A549 (cell line): ENCODE measurements at regions not wholly inside any gene's neighbourhood (a gene's known extent, or its start where the extent isn't known, plus 50 kb on each side); places are given as distances from the start of the nearest gene placed in this dataset.

Experiments used
- ATAC-seq, 2 experiments: fragments of 200-7000 bp in 1 of 2; fragments of >200 bp in 1 of 2; cut with Nextera tagmentation in 1 of 2; cut with Tn5 transposase in 1 of 2; 3 replicates each; pipeline versions ENCODE4 v1.8.0 to v1.9.1; 2018 to 2020; ENCODE audit warnings: mild to moderate bottlenecking in 1 of 2, moderate library complexity in 1 of 2
- CTCF ChIA-PET: fragments of 300-600 bp; sonication (Branson Sonifier 250); formaldehyde crosslinking; extraction: SDS; loops from one replicate; lab custom pipeline; 2021; ENCODE audit warnings: antibody characterized with exemption, inconsistent platforms; lab: Yijun Ruan, JAX
- POLR2A ChIA-PET: fragments of 350-600 bp; formaldehyde crosslinking; extraction: SDS; loops from one replicate; lab custom pipeline; 2021; ENCODE audit warnings: antibody characterized with exemption, inconsistent platforms; lab: Yijun Ruan, JAX
- DNase-seq, 2 experiments: peaks; one replicate each; pipeline versions ENCODE4 v3.0.0 to v3.0.0-alpha.2; 2011 to 2016; ENCODE audit warnings: low read depth in 1 of 2, low spot score in 1 of 2
- FAIRE-seq: peaks from 2 replicates; lab custom pipeline; 2011; peaks lifted over from hg19 to GRCh38; lab: Jason Lieb, UNC
- H3K27ac ChIP-seq, 2 experiments: fragments of >200 bp; sonication (Bioruptor Twin); formaldehyde crosslinking; 3 replicates each; pipeline ENCODE4 v1.5.1; 2016 to 2017
- H3K4me1 ChIP-seq: fragments of >200 bp; sonication (Bioruptor Twin); formaldehyde crosslinking; 3 replicates; pipeline ENCODE4 v1.6.1; 2016
- H3K4me2 ChIP-seq: fragments of >200 bp; sonication (Bioruptor Twin); formaldehyde crosslinking; 3 replicates; pipeline ENCODE4 v1.6.1; 2016
- H3K4me3 ChIP-seq: fragments of >200 bp; sonication (Bioruptor Twin); formaldehyde crosslinking; 3 replicates; pipeline ENCODE4 v1.5.1; 2016
- H3K9me3 ChIP-seq: fragments of >200 bp; sonication (Bioruptor Twin); formaldehyde crosslinking; 3 replicates; pipeline ENCODE4 v1.6.1; 2016
- CBX2 ChIP-seq: fragments of 200-600 bp; sonication (generic); IDR thresholded peaks from 2 replicates; pipeline ENCODE4 v1.6.1; 2016; ENCODE audit warnings: low read depth, mild to moderate bottlenecking, borderline replicate concordance
- CBX8 ChIP-seq: fragments of 200-600 bp; sonication (generic); IDR thresholded peaks from 2 replicates; pipeline ENCODE4 v1.6.1; 2016
- CHD2 ChIP-seq: fragments of 150-350 bp; IDR thresholded peaks from 2 replicates; pipeline ENCODE4 v1.6.1; 2014; ENCODE audit warnings: low read length; ENCODE audit not compliant: partially characterized antibody
- CHD4 ChIP-seq: fragments of 200-600 bp; sonication (generic); IDR thresholded peaks from 2 replicates; pipeline ENCODE4 v1.6.1; 2016; ENCODE audit warnings: antibody characterized with exemption, mild to moderate bottlenecking, borderline replicate concordance
- EHF ChIP-seq: fragments of 250-450 bp; sonication (Bioruptor Pico); IDR thresholded peaks from 2 replicates; pipeline ENCODE4 v1.5.0; 2020; ENCODE audit warnings: mild to moderate bottlenecking
- EP300 ChIP-seq, 2 experiments: fragments of >200 bp; sonication (Bioruptor Twin); formaldehyde crosslinking; IDR thresholded peaks; 2 replicates in 1 of 2; 3 replicates in 1 of 2; pipeline ENCODE4 v1.6.1; 2016 to 2017
- FOXS1 ChIP-seq: fragments of 250-450 bp; sonication (Bioruptor Pico); IDR thresholded peaks from 2 replicates; pipeline ENCODE4 v1.5.0; 2020; ENCODE audit warnings: mild to moderate bottlenecking, moderate library complexity
- GATA3 ChIP-seq: IDR thresholded peaks from 2 replicates; pipeline ENCODE4 v1.6.1; 2012; ENCODE audit warnings: borderline replicate concordance
- HDAC2 ChIP-seq: fragments of 200-600 bp; sonication (generic); IDR thresholded peaks from 2 replicates; pipeline ENCODE4 v1.6.1; 2016
- HOXA7 ChIP-seq: fragments of 250-450 bp; sonication (Bioruptor Pico); IDR thresholded peaks from 2 replicates; pipeline ENCODE4 v1.5.0; 2020; ENCODE audit warnings: mild to moderate bottlenecking, moderate library complexity
- HOXB13 ChIP-seq: fragments of 250-450 bp; sonication (Bioruptor Pico); IDR thresholded peaks from 2 replicates; pipeline ENCODE4 v1.5.0; 2020; ENCODE audit warnings: low read depth, mild to moderate bottlenecking, moderate library complexity
- KDM5A ChIP-seq: fragments of 200-600 bp; sonication (generic); IDR thresholded peaks from 2 replicates; pipeline ENCODE4 v1.6.1; 2016; ENCODE audit warnings: antibody characterized with exemption, mild to moderate bottlenecking
- PHF8 ChIP-seq: fragments of 200-600 bp; sonication (generic); IDR thresholded peaks from 2 replicates; pipeline ENCODE4 v1.6.1; 2016; ENCODE audit warnings: low read depth, mild to moderate bottlenecking, antibody characterized with exemption, moderate library complexity, borderline replicate concordance
- POLR2A ChIP-seq: IDR thresholded peaks from 2 replicates; pipeline ENCODE4 v1.6.1; 2012; ENCODE audit warnings: mild to moderate bottlenecking, low read length
- RARB ChIP-seq: fragments of 250-450 bp; sonication (Bioruptor Pico); IDR thresholded peaks from 2 replicates; pipeline ENCODE4 v1.8.0; 2021; ENCODE audit warnings: mild to moderate bottlenecking, moderate library complexity
- SMC3 ChIP-seq: fragments of >200 bp; sonication (Bioruptor Twin); formaldehyde crosslinking; IDR thresholded peaks from 3 replicates; pipeline ENCODE4 v1.6.1; 2018; ENCODE audit warnings: inconsistent platforms
- TFCP2L1 ChIP-seq: fragments of 250-450 bp; sonication (Bioruptor Pico); IDR thresholded peaks from 2 replicates; pipeline ENCODE4 v1.5.0; 2021; ENCODE audit warnings: mild to moderate bottlenecking
- TP53 ChIP-seq: fragments of 250-450 bp; sonication (Bioruptor Pico); IDR thresholded peaks from 2 replicates; pipeline ENCODE4 v1.5.0; 2021; ENCODE audit warnings: mild to moderate bottlenecking, moderate library complexity
- ZFP36 ChIP-seq: fragments of 450-650 bp; IDR thresholded peaks from 2 replicates; pipeline ENCODE4 v1.6.1; 2014; ENCODE audit warnings: borderline replicate concordance; ENCODE audit not compliant: partially characterized antibody
- ZSCAN20 ChIP-seq: fragments of 250-450 bp; sonication (Bioruptor Pico); IDR thresholded peaks from 2 replicates; pipeline ENCODE4 v1.8.0; 2022; ENCODE audit warnings: mild to moderate bottlenecking, moderate library complexity
- WGBS: methylation state at CpG from one replicate; pipeline ENCODE4 v1.1.6; 2017; ENCODE audit errors: missing lambda C conversion rate; 5-methylcytosine and 5-hydroxymethylcytosine counted together
- TF ChIP-seq, protein P1 (sequence below): IDR thresholded peaks from 2 replicates; pipeline ENCODE4 v1.6.1; 2012
- TF ChIP-seq, protein P2 (sequence below): fragments of >200 bp; sonication (Bioruptor Twin); formaldehyde crosslinking; IDR thresholded peaks from 3 replicates; pipeline ENCODE4 v1.6.1; 2016
- TF ChIP-seq, protein P3 (sequence below): fragments of 450-650 bp; IDR thresholded peaks from 2 replicates; pipeline ENCODE4 v1.6.1; 2014; ENCODE audit warnings: antibody characterized with exemption
- TF ChIP-seq, protein P4 (sequence below): fragments of 200-600 bp; sonication (generic); IDR thresholded peaks from 2 replicates; pipeline ENCODE4 v1.6.1; 2016; ENCODE audit warnings: antibody characterized with exemption, mild to moderate bottlenecking, moderate library complexity
- TF ChIP-seq, protein P5 (sequence below): IDR thresholded peaks from 2 replicates; pipeline ENCODE4 v1.6.1; 2012
- TF ChIP-seq, protein P6 (sequence below): fragments of >200 bp; sonication (Bioruptor Twin); formaldehyde crosslinking; IDR thresholded peaks from 3 replicates; pipeline ENCODE4 v1.5.1; 2016

- no peak for DNase-seq
- H3K4me1 ChIP-seq, result no peaks in the 10 kb centered on the region
- FAIRE-seq, result no peak
- WGBS, result 18% methylated on average over 4 of the region's 6 CpGs
- no peak for ATAC-seq
- CTCF ChIA-PET, result interaction anchor here (1.4 kb wide), 1 partner anchor 9 kb away, joined by 4 read pairs; no protein-coding TSS in a partner anchor
- TF ChIP-seq FOXS1 (CRISPR knock-in tag), result no peak
- no peak for TF ChIP-seq CBX8
- no peak for TF ChIP-seq HOXA7
- no peak for TF ChIP-seq PHF8
- TF ChIP-seq POLR2A, result no peak
- no peak for TF ChIP-seq HOXB13 (CRISPR knock-in tag)
- TF ChIP-seq, protein P1, sequence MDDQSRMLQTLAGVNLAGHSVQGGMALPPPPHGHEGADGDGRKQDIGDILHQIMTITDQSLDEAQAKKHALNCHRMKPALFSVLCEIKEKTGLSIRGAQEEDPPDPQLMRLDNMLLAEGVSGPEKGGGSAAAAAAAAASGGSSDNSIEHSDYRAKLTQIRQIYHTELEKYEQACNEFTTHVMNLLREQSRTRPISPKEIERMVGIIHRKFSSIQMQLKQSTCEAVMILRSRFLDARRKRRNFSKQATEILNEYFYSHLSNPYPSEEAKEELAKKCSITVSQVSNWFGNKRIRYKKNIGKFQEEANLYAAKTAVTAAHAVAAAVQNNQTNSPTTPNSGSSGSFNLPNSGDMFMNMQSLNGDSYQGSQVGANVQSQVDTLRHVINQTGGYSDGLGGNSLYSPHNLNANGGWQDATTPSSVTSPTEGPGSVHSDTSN, result no peak
- no peak for TF ChIP-seq SMC3
- no peak for TF ChIP-seq RARB (CRISPR knock-in tag)
- TF ChIP-seq, protein P2, sequence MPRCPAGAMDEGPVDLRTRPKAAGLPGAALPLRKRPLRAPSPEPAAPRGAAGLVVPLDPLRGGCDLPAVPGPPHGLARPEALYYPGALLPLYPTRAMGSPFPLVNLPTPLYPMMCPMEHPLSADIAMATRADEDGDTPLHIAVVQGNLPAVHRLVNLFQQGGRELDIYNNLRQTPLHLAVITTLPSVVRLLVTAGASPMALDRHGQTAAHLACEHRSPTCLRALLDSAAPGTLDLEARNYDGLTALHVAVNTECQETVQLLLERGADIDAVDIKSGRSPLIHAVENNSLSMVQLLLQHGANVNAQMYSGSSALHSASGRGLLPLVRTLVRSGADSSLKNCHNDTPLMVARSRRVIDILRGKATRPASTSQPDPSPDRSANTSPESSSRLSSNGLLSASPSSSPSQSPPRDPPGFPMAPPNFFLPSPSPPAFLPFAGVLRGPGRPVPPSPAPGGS, result no peak
- TF ChIP-seq, protein P3, sequence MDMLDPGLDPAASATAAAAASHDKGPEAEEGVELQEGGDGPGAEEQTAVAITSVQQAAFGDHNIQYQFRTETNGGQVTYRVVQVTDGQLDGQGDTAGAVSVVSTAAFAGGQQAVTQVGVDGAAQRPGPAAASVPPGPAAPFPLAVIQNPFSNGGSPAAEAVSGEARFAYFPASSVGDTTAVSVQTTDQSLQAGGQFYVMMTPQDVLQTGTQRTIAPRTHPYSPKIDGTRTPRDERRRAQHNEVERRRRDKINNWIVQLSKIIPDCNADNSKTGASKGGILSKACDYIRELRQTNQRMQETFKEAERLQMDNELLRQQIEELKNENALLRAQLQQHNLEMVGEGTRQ, result no peak
- no peak for TF ChIP-seq GATA3
- TF ChIP-seq ZFP36, result no peak
- TF ChIP-seq EHF (CRISPR knock-in tag), result no peak
- TF ChIP-seq CHD2, result no peak
- TF ChIP-seq KDM5A, result no peak
- H3K27ac ChIP-seq, result no peak overlapping the region
- no peaks in the 10 kb centered on the region for H3K9me3 ChIP-seq
- no peak overlapping the region for H3K4me3 ChIP-seq
- H3K4me2 ChIP-seq, result no peak overlapping the region
- POLR2A ChIA-PET, result no interaction called here
Measured at GRCh38 chr14:98685725-98686124, 586.3 kb downstream of the BCL11B start.

- H3K9me3 ChIP-seq, result no peaks in the 10 kb centered on the region
- ATAC-seq (no peak), DNase-seq (no peak), FAIRE-seq (no peak)
- no peaks in the 10 kb centered on the region for H3K4me1 ChIP-seq
- H3K27ac ChIP-seq, result no peak overlapping the region
- H3K4me3 ChIP-seq, result no peak overlapping the region
- H3K4me2 ChIP-seq, result no peak overlapping the region
- CTCF ChIA-PET, result interaction anchor here (0.6 kb wide), 1 partner anchor 1073 kb away, joined by 4 read pairs; no protein-coding TSS in a partner anchor
- POLR2A ChIA-PET, result no interaction called here
- WGBS, result 3% methylated on average over 3 of the region's 3 CpGs
- TF ChIP-seq CHD4, result no peak
Measured at GRCh38 chr14:98688446-98688845, 583.6 kb downstream of the BCL11B start.

DNA sequence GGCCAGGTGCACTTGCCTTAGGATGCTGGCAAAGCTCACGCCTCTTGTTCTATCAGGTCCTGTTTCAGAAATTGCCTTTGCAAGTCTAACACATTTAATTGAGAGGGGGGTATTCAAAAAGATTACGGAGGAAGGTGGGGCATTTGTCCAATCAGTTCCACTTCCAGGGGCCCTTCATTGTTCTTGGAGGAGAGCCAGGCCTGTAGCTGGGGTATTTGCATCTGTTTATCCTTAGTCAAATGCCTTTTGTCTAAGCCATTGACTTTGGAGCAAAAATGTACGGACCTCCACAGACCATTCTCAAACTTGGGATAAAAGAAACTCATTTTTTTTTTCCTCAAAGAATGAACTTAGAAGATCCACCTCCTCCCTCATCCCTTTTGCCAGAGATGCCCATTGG is 582.0 kb downstream of the BCL11B start:
- CTCF ChIA-PET, result interaction anchor here (0.6 kb wide), 1 partner anchor 11 kb away, joined by 3 read pairs; no protein-coding TSS in a partner anchor
- no peak for TF ChIP-seq TP53 (CRISPR knock-in tag)
- TF ChIP-seq, protein P4, sequence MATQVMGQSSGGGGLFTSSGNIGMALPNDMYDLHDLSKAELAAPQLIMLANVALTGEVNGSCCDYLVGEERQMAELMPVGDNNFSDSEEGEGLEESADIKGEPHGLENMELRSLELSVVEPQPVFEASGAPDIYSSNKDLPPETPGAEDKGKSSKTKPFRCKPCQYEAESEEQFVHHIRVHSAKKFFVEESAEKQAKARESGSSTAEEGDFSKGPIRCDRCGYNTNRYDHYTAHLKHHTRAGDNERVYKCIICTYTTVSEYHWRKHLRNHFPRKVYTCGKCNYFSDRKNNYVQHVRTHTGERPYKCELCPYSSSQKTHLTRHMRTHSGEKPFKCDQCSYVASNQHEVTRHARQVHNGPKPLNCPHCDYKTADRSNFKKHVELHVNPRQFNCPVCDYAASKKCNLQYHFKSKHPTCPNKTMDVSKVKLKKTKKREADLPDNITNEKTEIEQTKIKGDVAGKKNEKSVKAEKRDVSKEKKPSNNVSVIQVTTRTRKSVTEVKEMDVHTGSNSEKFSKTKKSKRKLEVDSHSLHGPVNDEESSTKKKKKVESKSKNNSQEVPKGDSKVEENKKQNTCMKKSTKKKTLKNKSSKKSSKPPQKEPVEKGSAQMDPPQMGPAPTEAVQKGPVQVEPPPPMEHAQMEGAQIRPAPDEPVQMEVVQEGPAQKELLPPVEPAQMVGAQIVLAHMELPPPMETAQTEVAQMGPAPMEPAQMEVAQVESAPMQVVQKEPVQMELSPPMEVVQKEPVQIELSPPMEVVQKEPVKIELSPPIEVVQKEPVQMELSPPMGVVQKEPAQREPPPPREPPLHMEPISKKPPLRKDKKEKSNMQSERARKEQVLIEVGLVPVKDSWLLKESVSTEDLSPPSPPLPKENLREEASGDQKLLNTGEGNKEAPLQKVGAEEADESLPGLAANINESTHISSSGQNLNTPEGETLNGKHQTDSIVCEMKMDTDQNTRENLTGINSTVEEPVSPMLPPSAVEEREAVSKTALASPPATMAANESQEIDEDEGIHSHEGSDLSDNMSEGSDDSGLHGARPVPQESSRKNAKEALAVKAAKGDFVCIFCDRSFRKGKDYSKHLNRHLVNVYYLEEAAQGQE, result no peak
- no peak for TF ChIP-seq GATA3
- TF ChIP-seq CBX8, result no peak
- TF ChIP-seq CBX2, result no peak
- TF ChIP-seq, protein P5, sequence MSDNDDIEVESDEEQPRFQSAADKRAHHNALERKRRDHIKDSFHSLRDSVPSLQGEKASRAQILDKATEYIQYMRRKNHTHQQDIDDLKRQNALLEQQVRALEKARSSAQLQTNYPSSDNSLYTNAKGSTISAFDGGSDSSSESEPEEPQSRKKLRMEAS, result no peak
- TF ChIP-seq EP300 (IDR thresholded peaks at IDR 0.05), result no peak
- TF ChIP-seq FOXS1 (CRISPR knock-in tag), result no peak
- TF ChIP-seq ZSCAN20 (CRISPR knock-in tag), result no peak
- no peak for TF ChIP-seq CHD2
- no peak for TF ChIP-seq POLR2A
- TF ChIP-seq SMC3, result no peak
- TF ChIP-seq PHF8, result no peak
- TF ChIP-seq TFCP2L1, result no peak
- TF ChIP-seq HDAC2, result no peak
- TF ChIP-seq, protein P6, sequence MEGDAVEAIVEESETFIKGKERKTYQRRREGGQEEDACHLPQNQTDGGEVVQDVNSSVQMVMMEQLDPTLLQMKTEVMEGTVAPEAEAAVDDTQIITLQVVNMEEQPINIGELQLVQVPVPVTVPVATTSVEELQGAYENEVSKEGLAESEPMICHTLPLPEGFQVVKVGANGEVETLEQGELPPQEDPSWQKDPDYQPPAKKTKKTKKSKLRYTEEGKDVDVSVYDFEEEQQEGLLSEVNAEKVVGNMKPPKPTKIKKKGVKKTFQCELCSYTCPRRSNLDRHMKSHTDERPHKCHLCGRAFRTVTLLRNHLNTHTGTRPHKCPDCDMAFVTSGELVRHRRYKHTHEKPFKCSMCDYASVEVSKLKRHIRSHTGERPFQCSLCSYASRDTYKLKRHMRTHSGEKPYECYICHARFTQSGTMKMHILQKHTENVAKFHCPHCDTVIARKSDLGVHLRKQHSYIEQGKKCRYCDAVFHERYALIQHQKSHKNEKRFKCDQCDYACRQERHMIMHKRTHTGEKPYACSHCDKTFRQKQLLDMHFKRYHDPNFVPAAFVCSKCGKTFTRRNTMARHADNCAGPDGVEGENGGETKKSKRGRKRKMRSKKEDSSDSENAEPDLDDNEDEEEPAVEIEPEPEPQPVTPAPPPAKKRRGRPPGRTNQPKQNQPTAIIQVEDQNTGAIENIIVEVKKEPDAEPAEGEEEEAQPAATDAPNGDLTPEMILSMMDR, result no peak
- TF ChIP-seq CHD4, result no peak
- TF ChIP-seq, all 56 proteins: peak for 0
- no peak for FAIRE-seq
- H3K4me2 ChIP-seq, result no peak overlapping the region
- H3K27ac ChIP-seq, result no peak overlapping the region
- POLR2A ChIA-PET, result no interaction called here
- no peak overlapping the region for H3K4me3 ChIP-seq
- no peaks in the 10 kb centered on the region for H3K4me1 ChIP-seq
- no peak for DNase-seq
- WGBS, result 0% methylated on average over 3 of the region's 3 CpGs
- no peak for ATAC-seq
- no peaks in the 10 kb centered on the region for H3K9me3 ChIP-seq
